ENCODE measurements at regions not wholly inside any gene's neighbourhood (a gene's known extent, or its start where the extent isn't known, plus 50 kb on each side); places are given as distances from the start of the nearest gene placed in this dataset.
"Not testable (repeated sequence)": the region's sequence is repeated elsewhere in the genome, so short reads cannot be mapped to it uniquely, and the experiment has no call there.

GRCh38 chr2:192499476-192499875 lies 304.7 kb upstream of the TMEFF2 start:
- H3K4me3 ChIP-seq (ENCODE audit: low read depth, low read length) = no peak overlapping the region
- TF ChIP-seq, protein P1, sequence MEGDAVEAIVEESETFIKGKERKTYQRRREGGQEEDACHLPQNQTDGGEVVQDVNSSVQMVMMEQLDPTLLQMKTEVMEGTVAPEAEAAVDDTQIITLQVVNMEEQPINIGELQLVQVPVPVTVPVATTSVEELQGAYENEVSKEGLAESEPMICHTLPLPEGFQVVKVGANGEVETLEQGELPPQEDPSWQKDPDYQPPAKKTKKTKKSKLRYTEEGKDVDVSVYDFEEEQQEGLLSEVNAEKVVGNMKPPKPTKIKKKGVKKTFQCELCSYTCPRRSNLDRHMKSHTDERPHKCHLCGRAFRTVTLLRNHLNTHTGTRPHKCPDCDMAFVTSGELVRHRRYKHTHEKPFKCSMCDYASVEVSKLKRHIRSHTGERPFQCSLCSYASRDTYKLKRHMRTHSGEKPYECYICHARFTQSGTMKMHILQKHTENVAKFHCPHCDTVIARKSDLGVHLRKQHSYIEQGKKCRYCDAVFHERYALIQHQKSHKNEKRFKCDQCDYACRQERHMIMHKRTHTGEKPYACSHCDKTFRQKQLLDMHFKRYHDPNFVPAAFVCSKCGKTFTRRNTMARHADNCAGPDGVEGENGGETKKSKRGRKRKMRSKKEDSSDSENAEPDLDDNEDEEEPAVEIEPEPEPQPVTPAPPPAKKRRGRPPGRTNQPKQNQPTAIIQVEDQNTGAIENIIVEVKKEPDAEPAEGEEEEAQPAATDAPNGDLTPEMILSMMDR (IDR thresholded peaks at IDR 0.05; ENCODE audit: borderline replicate concordance, insufficient read depth, low read depth, low read length) = no peak

GRCh38 chr2:192498747-192499146 lies 304.0 kb upstream of the TMEFF2 start:
- TF ChIP-seq, protein P1 (IDR thresholded peaks at IDR 0.05; ENCODE audit: borderline replicate concordance, insufficient read depth, low read depth, low read length) = no peak
- H3K4me3 ChIP-seq (ENCODE audit: low read depth, low read length) = no peak overlapping the region

GRCh38 chr2:192488158-192488557 lies 293.4 kb upstream of the TMEFF2 start:
- H3K4me3 ChIP-seq (ENCODE audit: low read depth, low read length) = not testable (repeated sequence)

- no peak overlapping the region for H3K4me3 ChIP-seq (ENCODE audit: low read depth, low read length)
- TF ChIP-seq, protein P1 (IDR thresholded peaks at IDR 0.05; ENCODE audit: borderline replicate concordance, insufficient read depth, low read depth, low read length) = no peak
Measured at GRCh38 chr2:192487636-192488035, 292.9 kb upstream of the TMEFF2 start.

DNA sequence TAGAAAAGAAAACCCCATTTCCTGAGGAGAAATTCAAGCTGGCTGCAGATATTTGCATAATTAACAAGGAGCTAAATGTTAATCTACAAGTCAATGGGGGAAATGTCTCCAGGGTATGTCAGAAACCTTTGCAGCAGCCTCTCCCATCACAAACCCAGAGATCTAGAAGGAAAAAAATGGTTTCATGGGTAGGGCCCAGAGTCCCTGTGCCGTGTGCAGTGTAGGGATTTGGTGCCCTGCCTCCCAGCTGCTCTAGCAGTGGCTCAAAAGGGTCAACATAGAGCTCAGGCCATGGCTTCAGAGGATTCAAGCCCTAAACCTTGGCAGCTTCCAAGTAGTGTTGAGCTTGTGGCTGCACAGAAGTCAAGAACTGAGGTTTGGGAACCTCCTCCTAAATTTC lies 290.2 kb upstream of the TMEFF2 start:
- H3K4me3 ChIP-seq (ENCODE audit: low read depth, low read length) = no peak overlapping the region
- TF ChIP-seq, protein P1 (IDR thresholded peaks at IDR 0.05; ENCODE audit: borderline replicate concordance, insufficient read depth, low read depth, low read length) = no peak

DNA sequence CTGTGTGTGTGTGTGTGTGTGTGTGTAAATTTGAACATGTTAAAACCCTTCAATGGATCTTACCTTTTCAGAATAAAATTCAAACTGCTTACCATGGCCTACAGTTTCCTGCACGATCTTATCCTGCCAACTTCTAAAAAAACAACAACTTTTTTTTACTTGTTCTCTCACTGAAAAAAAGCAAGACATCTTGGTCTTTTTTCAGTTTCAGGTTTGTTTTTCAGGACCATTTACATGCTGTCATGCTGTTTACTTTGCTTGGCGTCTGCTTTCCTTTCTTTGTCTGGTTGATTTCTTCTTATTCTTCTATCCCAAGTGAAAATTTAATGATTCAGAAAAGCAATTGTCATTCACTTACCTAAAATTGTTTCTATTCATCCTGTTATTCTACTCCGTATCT lies 286.3 kb upstream of the TMEFF2 start:
- TF ChIP-seq, protein P1 (IDR thresholded peaks at IDR 0.05; ENCODE audit: borderline replicate concordance, insufficient read depth, low read depth, low read length) = no peak
- H3K4me3 ChIP-seq (ENCODE audit: low read depth, low read length) = no peak overlapping the region

DNA sequence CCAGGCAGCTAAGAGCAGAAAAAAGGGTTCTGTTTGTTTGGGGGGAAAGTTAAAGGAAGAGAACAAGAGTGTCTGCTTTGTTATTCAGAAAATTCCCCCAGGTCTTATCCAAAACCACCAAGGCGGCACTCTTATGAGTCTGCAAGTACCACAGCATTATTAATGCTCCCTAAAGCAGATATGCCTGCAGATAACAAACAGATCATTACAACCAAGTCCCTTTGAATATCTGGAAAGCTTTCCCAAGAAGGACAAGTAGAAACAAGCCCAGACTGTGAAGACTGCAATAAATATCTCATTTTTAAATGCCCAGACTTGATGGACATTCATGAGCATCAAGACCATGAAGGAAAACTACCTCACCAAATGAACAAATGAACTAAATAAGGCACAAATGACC lies 278.6 kb upstream of the TMEFF2 start:
- TF ChIP-seq, protein P1 (IDR thresholded peaks at IDR 0.05; ENCODE audit: borderline replicate concordance, insufficient read depth, low read depth, low read length) = no peak
- H3K4me3 ChIP-seq (ENCODE audit: low read depth, low read length) = no peak overlapping the region

DNA sequence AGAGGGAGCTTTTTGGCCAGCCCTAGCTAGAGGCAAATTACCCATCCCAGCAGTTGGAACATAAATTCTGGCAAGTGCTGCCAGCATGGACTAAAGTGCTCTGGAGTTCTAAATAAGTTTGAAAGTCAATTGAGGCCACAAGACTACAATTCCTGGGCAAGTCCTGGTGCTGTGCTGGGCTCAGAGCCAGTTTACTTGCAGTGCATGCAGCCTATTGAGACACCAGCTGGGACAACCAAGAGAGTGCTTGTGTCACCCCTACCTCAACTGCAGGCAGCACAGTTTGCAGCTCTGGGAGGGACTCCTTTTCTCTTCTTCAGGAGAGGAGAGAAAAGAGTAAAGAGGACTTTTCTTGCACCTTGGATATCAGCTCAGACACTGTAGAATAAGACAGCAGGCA lies 277.2 kb upstream of the TMEFF2 start:
- TF ChIP-seq, protein P1 (IDR thresholded peaks at IDR 0.05; ENCODE audit: borderline replicate concordance, insufficient read depth, low read depth, low read length) = no peak
- no peak overlapping the region for H3K4me3 ChIP-seq (ENCODE audit: low read depth, low read length)
